GM13977 (cell line): ENCODE measurements at regions not wholly inside any gene's neighbourhood (a gene's known extent, or its start where the extent isn't known, plus 50 kb on each side); places are given as distances from the start of the nearest gene placed in this dataset.

ENCODE experiments used
- DNase-seq: peaks from one replicate; pipeline ENCODE4 v3.0.0; 2012; ENCODE audit warnings: low spot score
- CTCF ChIP-seq: IDR thresholded peaks from 2 replicates; pipeline ENCODE4 v1.5.1; 2012; ENCODE audit warnings: mild to moderate bottlenecking, control low read depth; ENCODE audit not compliant: insufficient read depth; ENCODE audit errors: extremely low read depth, missing control alignments
- in situ Hi-C: fragments of 300-500 bp; cut with MboI; formaldehyde crosslinking; loops from one replicate; pipeline ENCODE4 v1.12.0; 2022; ENCODE audit warnings: low sequenced_read_pairs, low pct_unique_long_range_greater_than_20kb, mixed read lengths, inconsistent platforms; ENCODE audit not compliant: unreplicated experiment

GRCh38 chrX:94089149-94089548, 415.1 kb downstream of the FAM133A start:
- in situ Hi-C loops, result no loop called here
- DNase-seq, result no peak
- TF ChIP-seq CTCF, result no peak

- in situ Hi-C loops, result no loop called here
- no peak for DNase-seq
- TF ChIP-seq CTCF, result no peak
Observed at GRCh38 chrX:94097868-94098267, 423.9 kb downstream of the FAM133A start.

- DNase-seq, result no peak
- no peak for TF ChIP-seq CTCF
- in situ Hi-C loops, result no loop called here
Observed at GRCh38 chrX:94107981-94108380, 434.0 kb downstream of the FAM133A start.

GRCh38 chrX:94114362-94114761, 440.4 kb downstream of the FAM133A start:
- DNase-seq, result no peak
- no peak for TF ChIP-seq CTCF
- in situ Hi-C loops, result no loop called here

- in situ Hi-C loops, result no loop called here
- DNase-seq, result no peak
- no peak for TF ChIP-seq CTCF
Observed at GRCh38 chrX:94121799-94122198, 447.8 kb downstream of the FAM133A start.

- no peak for DNase-seq
- TF ChIP-seq CTCF, result no peak
- in situ Hi-C loops, result no loop called here
Observed at GRCh38 chrX:94123062-94123461, 449.1 kb downstream of the FAM133A start.

- TF ChIP-seq CTCF, result no peak
- DNase-seq, result no peak
- in situ Hi-C loops, result no loop called here
Observed at GRCh38 chrX:94162971-94163370, 489.0 kb downstream of the FAM133A start.
